ENCODE measurements at regions not wholly inside any gene's neighbourhood (a gene's known extent, or its start where the extent isn't known, plus 50 kb on each side); places are given as distances from the start of the nearest gene placed in this dataset.
"Not testable (repeated sequence)": the region's sequence is repeated elsewhere in the genome, so short reads cannot be mapped to it uniquely, and the experiment has no call there.

DNA sequence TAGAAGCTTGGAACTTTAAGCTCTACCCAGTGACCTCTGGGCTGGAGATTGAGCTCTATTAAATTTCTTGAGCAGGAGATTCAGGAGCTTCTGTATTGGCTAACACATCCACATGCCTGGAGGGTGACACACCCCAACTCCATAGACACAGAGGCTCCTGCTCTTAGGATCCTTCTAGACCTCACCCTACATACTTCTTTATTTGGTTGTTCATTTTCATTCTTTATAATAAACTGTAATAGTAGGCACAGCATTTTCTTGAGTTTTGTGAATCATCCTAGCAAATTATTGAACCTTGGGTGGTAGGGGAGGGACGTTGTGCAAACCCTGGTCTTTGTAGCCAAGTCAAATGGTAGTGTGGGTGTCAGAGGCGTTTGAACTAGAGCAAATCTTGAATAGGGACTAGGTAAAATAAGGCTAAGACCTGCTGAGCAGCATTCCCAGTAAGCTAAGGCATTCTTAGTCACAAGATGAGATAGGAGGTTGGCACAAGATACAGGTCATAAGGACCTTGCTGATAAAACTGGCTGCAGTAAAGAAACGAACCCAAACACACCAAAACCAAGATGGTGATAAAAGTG, 323.8 kb upstream of the GALNT5 start:
- DNase-seq = no peak

DNA sequence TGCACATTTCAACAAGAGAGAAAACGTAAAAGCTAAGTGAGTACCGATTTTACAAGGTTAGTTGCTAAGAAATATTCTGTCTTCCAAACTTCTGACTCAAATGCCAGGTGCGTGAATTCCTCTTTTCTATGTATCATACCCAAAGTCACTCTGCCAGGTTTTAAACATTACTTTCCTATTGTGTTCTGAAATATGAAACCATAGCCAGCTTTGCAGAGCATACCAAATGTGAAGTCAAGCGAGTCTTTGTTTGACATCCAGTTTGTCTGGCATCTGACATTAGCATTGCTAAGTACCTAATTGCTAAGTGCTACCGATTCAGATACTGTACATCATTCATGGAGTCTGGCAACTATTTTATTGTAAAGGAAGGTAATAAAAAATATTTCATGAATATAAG, 321.9 kb upstream of the GALNT5 start:
- no peak for DNase-seq

DNA sequence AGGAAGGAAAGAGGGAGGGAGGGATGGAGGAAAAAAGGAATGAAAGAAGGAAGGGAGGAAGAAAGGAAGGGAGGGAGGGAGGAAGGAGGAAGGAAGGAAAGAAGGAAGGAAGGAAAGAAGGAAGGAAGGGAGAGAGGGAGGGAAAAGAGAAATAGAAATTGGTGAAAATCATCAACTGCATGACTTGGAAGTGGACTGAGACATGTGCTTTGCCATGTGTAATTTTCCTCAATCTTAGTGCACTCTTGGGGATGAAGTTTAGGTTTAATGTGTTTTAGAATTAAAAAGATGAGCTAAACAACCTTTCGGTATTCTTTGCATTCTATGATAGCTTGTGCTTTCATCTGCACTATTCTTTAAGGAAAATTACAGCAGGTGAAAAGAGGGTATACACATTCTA, 320.1 kb upstream of the GALNT5 start:
- no peak for DNase-seq

DNA sequence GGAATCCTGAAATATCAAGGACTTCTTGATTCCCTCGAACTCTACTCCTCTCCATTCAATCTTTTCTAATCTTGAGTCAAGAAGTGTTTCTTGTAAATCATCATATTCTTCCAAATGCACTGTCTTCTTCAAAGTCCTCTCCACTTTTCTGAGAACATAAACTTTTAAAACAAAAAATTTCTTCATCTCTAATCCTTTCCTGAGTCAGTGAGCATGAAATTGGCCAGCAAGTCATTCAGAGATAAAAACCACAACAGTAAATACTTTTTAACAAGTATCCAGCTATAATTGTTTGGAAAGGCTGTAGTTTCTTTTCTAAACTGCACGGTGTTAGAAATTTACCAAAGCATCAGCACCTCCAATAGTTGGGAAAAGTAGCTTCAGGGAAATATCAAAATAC, 312.6 kb upstream of the GALNT5 start:
- no peak for DNase-seq

DNA sequence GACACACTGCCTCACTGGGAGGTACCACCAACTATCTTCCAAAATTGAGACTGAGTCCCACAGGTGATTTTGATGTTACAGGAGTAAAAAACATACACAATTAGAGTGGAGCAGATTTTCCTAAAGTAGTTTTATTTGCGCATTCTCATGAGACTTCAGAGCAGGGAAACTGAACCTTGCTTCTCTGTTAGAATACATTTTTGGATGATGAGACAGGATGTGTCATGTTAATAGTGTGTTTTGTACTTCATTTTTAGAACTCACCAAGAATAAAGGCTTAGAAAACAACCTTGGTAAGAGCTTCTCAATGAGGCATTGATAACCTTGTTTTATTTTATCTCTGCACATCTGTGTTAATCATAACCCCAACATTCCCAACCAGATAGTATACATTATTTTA, 310.2 kb upstream of the GALNT5 start:
- DNase-seq = no peak

DNA sequence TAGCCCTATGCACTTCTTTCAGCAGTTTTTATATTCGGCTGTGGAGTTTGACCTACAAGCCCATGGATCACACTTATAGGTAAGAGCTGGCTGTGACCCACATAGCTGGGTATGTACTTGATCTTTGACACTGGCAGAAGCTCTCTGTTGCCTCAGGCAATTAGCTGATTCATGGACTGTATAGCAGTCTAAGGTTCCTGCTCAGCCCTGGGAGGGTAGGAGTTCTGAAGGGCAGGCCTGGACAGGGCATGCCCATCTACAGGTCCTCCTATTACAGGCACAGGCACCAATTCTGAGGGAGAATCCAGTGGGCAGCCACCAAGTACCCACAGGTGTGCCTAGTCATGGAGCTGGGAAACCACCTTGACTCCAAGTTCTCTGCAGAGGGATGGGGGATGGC, 301.8 kb upstream of the GALNT5 start:
- DNase-seq = no peak

DNA sequence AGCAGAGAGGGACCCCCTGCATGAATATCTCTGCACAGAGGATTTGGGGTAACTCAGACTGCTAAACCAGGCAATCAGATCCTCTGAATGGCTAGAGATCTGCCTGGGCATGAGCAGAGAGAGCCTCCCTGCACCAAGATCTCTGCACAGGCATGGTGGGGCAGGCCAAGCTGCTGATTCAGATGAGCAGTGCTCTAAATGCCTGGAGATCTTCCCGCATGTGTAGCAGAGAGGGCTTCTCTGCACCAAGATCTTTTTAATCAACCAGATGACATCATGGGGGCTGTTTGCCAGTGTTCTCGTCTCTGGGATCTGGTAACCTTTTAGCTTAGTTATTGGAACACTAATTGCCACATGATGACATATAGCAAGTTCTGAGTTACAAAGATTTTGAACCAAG, 301.3 kb upstream of the GALNT5 start:
- DNase-seq = no peak

DNA sequence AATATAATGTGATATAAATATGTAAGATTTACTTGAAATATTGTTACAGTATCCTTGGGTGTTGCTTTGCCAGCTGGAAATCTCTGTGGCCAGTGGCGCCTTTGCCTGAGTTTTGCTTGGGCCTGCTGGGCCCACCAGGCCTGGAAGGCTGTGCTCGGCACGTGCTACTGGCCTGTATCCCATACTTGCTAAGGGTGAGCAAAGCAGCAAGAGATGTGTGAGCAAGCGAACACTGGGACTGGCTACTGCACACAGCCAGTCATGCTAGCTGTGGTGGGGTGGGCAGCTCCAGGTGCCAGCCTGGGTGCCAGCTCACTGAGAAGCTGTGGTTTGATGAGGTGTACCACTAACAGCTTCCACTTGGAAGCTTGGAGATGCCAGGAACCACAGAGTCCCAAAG, 299.1 kb upstream of the GALNT5 start:
- no peak for DNase-seq

DNA sequence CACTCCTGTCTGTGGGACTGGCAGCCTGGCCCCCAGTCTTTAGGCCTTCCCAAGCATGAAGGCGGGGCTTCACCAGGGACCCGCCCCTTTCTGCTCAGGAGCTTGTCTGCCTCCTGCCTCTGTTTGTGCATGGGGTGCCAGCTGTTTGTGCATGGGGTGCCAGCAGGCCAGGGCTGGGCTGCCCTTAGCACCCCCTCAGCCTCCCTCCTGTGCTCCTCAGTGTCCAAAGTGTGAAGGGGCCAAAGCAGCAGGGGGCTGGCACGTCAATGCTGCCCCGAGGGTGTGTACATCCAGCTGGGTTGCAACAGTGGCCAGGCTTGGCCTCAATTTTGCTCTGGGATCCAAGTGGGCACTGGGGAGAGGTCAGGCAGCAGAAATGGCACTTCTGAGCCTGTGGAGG, 298.0 kb upstream of the GALNT5 start:
- DNase-seq = no peak

DNA sequence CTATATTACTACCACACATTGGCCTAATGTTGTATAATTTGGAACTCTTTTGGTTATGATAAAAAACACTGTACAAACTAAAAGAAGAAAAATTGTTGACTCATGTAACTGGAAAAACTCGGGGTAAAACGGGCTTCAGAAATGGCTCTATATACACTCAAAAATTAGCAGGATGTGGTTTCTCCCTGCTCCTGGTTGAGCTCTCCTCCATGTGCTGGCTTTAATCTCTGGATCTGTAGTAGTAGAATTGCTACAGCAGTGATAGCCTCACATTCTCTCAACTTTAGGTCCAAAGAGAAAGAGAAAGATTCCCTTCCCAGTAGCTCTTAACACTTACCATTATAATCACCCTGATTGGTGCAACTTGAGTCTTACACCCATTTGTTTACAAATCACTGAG, 274.9 kb upstream of the GALNT5 start:
- DNase-seq = no peak

DNA sequence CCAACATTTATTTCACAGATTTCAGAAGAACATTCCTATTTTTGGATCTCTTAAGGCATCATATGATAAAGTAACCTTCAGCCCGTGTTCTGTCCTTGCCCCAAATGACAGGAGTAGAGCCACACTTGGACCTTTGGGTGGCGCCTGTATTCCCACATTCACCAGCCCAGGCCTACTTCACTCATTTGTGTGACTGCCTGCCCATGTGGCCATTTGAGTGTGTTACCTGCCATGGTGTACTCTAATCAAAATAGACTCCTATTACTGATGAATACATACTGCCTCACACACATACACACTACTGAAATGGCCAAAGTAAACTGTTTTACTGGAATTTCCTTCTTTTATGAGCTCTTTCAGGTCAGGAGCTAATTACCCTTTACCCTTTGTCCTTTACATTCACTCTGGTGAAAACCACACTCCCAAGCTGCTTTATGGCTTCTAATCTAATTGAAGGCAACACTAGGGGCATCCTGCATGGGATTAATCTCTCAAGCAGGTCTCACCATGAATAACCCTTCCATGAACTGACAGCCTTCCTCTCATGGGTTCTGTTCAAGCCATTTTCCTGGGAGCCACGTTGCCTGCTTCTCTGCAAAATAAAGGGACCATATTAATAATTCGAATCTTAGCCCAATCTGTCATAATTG, 271.0 kb upstream of the GALNT5 start:
- DNase-seq = no peak

DNA sequence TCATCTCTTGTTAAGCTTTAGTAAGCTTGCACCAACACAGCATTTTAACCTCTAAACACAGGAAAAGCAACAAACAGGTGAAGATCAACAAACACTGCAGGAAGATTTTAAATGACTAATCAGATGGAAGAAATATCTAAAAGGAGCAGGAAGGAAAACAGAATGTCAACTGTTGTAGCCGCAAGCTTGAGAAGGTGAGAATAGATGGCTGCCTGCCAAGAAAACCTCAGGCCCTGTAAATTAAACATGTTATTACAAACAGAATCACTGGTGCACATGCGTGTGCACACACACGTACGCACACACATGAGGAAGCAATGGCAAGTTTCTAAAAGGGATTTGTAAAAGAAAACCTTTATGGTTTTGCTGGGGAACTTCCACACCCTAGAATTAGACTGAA, 257.8 kb upstream of the GALNT5 start:
- DNase-seq = no peak

DNA sequence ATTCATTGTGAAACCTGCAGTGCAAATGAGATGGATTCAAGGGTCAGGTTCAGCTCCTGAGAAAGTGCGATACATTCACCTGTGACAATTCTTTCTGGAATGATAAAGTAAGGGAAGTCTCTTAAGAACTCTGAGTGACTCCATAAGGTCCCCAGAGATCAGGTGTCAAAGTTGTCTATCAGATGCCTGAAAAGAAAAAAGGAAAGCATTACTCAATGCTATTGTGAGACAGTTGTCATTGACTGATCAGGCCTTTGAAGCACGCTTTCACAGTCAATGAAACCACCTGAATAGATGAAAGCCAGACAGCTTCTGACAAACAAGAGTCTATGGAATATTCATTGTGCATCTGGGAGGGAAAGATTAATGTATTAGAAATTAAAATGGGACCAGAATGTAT, 252.7 kb upstream of the GALNT5 start:
- DNase-seq = no peak

DNA sequence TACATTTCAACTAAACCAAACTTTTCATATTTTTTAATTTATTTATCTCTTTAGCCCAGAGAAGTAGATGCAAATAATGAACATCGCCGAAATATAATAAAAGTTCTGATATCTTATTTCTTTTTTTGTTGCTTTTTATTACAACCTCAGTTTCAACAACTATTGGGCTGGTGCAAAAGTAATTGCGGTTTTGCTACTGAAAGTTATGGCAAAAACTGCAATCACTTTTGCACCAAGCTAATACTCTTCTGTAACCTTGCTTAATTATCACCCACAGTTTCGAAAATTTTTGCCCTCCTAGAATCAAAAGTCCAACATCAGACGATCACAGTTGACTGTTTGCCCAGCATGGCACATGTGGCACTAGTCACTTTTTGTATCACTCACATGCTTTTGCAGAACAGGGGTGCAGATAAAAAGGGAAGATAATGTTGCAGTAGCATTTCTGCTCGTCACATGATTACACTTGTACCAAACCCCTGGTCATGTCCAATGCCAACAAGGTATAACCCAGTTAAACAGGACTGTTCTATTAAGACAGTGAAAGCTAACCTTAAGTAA, 242.4 kb upstream of the GALNT5 start:
- DNase-seq = no peak

DNA sequence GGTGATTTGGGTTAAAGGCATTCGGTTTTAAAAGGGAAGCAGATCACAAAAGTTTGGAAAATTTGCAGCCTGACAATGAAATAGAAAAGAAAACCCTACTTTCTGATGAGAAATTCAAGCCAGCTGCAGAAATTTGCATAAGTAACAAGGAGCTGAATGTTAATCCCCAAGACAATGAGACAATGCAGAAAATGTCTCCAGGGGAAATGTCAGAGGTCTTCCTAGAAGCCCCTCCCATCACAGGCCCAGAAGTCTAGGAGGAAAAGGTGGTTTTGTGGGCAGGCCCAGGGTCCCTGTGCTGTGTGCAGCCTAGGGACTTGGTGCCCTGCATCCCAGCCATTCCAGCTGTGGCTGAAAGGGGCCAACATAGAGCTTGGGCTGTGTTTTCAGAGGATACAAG, 234.2 kb upstream of the GALNT5 start:
- DNase-seq = not testable (repeated sequence)

DNA sequence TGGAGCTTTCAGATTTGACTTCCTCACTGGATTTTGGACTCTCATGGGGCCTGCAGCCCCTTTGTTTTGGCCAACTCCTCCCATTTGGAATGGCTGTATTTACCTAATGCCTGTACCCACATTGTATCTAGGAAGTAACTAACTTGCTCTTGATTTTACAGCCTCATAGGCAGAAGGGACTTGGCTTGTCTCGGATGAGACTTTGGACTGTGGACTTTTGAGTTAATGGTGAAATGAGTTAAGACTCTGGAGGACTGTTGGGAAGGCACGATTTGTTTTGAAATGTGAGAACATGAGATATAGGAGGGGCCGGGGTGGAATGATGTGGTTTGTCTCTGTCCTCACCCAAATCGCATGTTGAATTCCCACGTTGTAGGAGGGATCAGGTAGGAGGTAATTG, 233.4 kb upstream of the GALNT5 start:
- no peak for DNase-seq

DNA sequence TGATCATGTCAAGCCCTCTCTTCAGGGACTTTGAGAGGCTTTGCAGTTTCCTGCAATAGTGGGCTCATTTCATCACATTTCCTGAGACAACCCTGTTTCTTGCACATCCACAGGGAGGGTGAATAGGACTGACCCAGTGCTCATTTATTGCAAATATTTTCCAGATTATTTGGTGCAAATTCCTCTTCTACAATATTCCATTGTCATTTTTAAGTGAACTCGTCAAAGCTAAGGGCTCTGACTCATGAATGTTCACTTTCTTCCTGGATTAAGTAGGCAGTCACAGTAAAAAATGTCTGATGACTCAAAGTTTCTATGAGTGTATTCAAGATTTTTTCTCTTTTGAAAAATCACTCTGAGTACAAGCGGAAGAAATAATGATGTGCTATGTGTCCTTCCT, 225.5 kb upstream of the GALNT5 start:
- DNase-seq = no peak

DNA sequence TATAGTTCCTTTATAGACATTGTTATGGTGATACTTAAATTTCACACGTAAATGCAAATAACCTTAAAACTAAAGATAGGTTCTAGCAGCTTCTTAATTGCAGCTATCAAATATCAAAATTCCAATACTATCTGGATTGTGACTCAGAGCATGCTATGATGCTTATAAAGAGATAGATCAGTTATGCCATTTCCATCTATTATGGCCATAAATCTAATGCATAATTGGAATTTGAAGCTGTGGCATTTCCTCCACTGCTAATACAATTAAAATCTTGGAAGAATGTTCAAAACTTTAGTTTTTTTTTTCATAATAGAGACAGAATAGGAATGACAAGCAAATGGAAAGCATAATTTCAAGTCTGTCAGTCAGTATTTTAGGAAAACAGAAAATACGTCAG, 220.8 kb upstream of the GALNT5 start:
- no peak for DNase-seq

DNA sequence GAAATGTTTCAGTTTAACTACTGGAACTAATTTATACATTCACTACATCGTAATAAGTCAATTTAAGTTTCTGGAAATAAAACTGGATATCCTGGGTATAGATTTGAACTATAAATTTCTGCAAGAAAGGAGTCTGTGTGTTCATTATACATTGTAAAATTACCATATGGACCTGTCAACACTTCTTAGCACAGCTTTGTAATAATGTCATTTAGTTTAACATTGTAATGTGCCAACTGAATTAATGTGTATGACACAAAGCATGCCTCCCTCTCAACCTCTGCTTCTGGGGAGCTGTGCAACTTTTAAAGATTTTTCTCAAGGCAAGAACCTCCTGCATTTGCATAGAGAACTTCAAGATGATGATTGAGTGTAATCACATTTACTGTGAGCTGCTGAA, 213.7 kb upstream of the GALNT5 start:
- no peak for DNase-seq

DNA sequence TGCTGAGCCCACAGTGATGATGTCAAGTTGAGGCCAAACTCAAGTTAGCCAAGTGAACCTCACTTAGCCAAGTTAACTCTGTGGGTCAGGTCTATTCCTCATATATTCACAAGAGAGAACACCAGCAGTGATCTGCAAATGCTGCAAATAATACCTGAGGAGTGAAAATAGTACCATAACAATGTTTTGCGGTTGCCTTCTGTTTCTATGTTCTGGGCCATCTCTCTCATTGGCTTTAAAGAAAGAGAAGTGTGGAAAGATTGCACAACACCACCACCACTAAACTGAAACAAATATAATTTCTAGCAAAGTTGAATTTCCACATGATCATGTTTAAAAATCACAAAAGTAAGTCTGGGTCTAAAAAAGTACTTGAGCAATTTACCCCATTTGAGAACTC, 211.1 kb upstream of the GALNT5 start:
- no peak for DNase-seq

DNA sequence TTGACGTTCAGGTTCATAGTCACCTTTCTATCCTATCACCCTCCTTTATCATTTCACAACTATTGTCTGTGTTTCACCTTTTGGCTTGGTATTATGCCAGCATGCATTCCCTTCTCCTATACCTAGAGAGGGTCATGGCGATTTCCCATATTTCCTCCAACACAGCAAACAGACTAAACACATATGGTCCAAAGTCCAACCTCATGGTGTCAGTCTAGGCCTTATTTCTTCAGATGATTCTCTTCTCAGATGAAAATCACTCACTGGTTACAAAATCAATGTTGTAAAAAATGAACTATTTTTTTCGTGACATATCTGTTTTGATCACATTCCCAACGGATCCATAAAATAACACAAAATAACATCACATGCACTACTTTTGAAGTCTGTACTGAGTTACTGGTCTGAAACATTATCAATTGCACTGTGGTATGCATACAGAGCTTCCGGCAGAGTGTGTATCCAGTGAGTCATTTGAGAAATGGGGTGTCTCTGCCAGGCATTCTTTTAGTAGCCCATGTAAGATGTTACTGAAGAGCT, 204.8 kb upstream of the GALNT5 start:
- DNase-seq = no peak

DNA sequence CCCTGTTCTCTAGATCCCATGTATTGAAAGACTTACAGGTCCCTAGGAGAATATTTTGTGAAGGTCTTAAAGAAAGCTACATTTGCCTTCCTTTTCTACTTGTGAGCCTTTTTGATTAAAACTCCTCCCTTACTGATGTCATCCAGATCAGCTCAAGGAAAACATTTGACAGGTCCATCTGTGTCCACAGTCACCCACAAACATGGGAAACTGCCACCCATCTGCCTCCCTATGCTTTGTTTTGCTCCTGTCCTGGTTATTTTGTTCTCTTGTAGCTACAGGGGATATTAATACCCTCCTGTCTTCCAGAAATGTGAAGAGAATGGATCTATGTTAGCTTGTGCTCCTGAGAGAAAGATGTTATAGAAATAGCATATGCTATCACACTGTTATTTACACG, 203.6 kb upstream of the GALNT5 start:
- DNase-seq = no peak

DNA sequence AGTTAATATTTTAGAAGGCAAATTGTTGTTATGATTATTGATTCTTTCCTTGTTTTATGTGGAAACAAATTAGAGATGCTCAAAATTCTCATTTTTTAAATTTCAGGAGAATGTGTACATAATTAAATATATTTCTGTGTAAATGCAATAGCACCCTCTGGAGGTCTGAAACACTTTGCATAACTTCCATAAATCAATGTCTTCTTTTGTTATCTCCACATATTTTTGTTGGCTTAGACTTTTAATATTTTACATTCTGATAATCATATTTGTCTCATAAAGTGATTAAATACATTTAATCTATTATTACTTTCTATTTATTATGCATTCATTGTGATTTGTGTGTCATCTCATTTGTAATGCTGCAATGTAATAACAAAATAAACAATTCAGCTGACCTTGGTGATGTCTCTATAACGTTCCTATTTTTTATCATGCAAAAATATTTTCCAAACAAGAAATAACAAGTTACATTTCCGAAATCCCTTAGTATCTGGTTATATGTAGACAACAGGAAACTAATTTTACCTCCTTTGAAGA, 201.8 kb upstream of the GALNT5 start:
- DNase-seq = peak; percentile 9 to 15
